T-helper 1 cell treated with Interleukin-12 subunit alpha and Interleukin-12 subunit beta and Interleukin-4 antibody, amounts not matched to agents 30 μg/mL and 1 μg/mL, for 36 hours (primary cell): ENCODE measurements at regions not wholly inside any gene's neighbourhood (a gene's known extent, or its start where the extent isn't known, plus 50 kb on each side); places are given as distances from the start of the nearest gene placed in this dataset.

ENCODE experiments used
- H3K27ac Mint-ChIP-seq: one replicate; pipeline ENCODE4 v1.8.0; 2021; ENCODE audit warnings: mild to moderate bottlenecking, mixed read lengths
- H3K27me3 Mint-ChIP-seq: one replicate; pipeline ENCODE4 v1.8.0; 2021; ENCODE audit warnings: low read depth, mixed read lengths
- H3K36me3 Mint-ChIP-seq: one replicate; pipeline ENCODE4 v1.8.0; 2021; ENCODE audit warnings: low read depth, mixed read lengths
- H3K4me1 Mint-ChIP-seq: one replicate; pipeline ENCODE4 v1.8.0; 2021; ENCODE audit warnings: low read depth, mixed read lengths
- H3K4me3 Mint-ChIP-seq: one replicate; pipeline ENCODE4 v1.8.0; 2021; ENCODE audit warnings: mild to moderate bottlenecking, moderate library complexity, mixed read lengths
- H3K9me3 Mint-ChIP-seq: one replicate; pipeline ENCODE4 v1.8.0; 2021; ENCODE audit warnings: mixed read lengths

GRCh38 chr22:48592488-48592887, 1235.2 kb downstream of the BRD1 start:
- no peaks in the 10 kb centered on the region for H3K27me3 Mint-ChIP-seq
- no peaks in the 10 kb centered on the region for H3K36me3 Mint-ChIP-seq
- no peak overlapping the region for H3K4me3 Mint-ChIP-seq

GRCh38 chr22:48592066-48592345, 1235.7 kb downstream of the BRD1 start:
- no peak overlapping the region for H3K27ac Mint-ChIP-seq
- no peak overlapping the region for H3K4me3 Mint-ChIP-seq

More at GRCh38 chr22:48592488-48592887, 1235.2 kb downstream of the BRD1 start:
- Mint-ChIP-seq H3K27ac (no peak overlapping the region), H3K4me1 (no peaks in the 10 kb centered on the region), H3K9me3 (no peaks in the 10 kb centered on the region)

GRCh38 chr22:48591286-48592065, 1236.2 kb downstream of the BRD1 start:
- no peaks in the 10 kb centered on the region for H3K9me3 Mint-ChIP-seq

More at GRCh38 chr22:48592066-48592345, 1235.7 kb downstream of the BRD1 start:
- Mint-ChIP-seq H3K27me3 (no peaks in the 10 kb centered on the region), H3K36me3 (no peaks in the 10 kb centered on the region), H3K9me3 (no peaks in the 10 kb centered on the region), H3K4me1 (no peaks in the 10 kb centered on the region)

GRCh38 chr22:48589901-48590300, 1237.8 kb downstream of the BRD1 start:
- H3K27me3 Mint-ChIP-seq: no peaks in the 10 kb centered on the region
- no peak overlapping the region for H3K4me3 Mint-ChIP-seq
- no peaks in the 10 kb centered on the region for H3K36me3 Mint-ChIP-seq
- H3K9me3 Mint-ChIP-seq: no peaks in the 10 kb centered on the region
- H3K27ac Mint-ChIP-seq: no peak overlapping the region
- H3K4me1 Mint-ChIP-seq: no peaks in the 10 kb centered on the region

More at GRCh38 chr22:48591286-48592065, 1236.2 kb downstream of the BRD1 start:
- no peak overlapping the region for H3K27ac Mint-ChIP-seq
- H3K4me1 Mint-ChIP-seq: no peaks in the 10 kb centered on the region
- no peaks in the 10 kb centered on the region for H3K36me3 Mint-ChIP-seq
- H3K4me3 Mint-ChIP-seq: no peak overlapping the region
- no peaks in the 10 kb centered on the region for H3K27me3 Mint-ChIP-seq

- Mint-ChIP-seq H3K4me3 (no peak overlapping the region), H3K36me3 (no peaks in the 10 kb centered on the region), H3K9me3 (no peaks in the 10 kb centered on the region), H3K27ac (no peak overlapping the region), H3K27me3 (no peaks in the 10 kb centered on the region), H3K4me1 (no peaks in the 10 kb centered on the region)
Measured at GRCh38 chr22:48588878-48589450, 1238.7 kb downstream of the BRD1 start.

- no peaks in the 10 kb centered on the region for H3K4me1 Mint-ChIP-seq
Measured at GRCh38 chr22:48588151-48588877, 1239.4 kb downstream of the BRD1 start.

GRCh38 chr22:48587236-48587865, 1240.3 kb downstream of the BRD1 start:
- no peaks in the 10 kb centered on the region for H3K27me3 Mint-ChIP-seq
- no peaks in the 10 kb centered on the region for H3K36me3 Mint-ChIP-seq
- no peaks in the 10 kb centered on the region for H3K4me1 Mint-ChIP-seq
- no peak overlapping the region for H3K27ac Mint-ChIP-seq
- no peaks in the 10 kb centered on the region for H3K9me3 Mint-ChIP-seq
- no peak overlapping the region for H3K4me3 Mint-ChIP-seq

More at GRCh38 chr22:48588151-48588877, 1239.4 kb downstream of the BRD1 start:
- no peaks in the 10 kb centered on the region for H3K27me3 Mint-ChIP-seq
- H3K36me3 Mint-ChIP-seq: no peaks in the 10 kb centered on the region
- H3K9me3 Mint-ChIP-seq: no peaks in the 10 kb centered on the region
- no peak overlapping the region for H3K4me3 Mint-ChIP-seq
- H3K27ac Mint-ChIP-seq: no peak overlapping the region

- Mint-ChIP-seq H3K36me3 (no peaks in the 10 kb centered on the region), H3K4me3 (no peak overlapping the region), H3K27me3 (no peaks in the 10 kb centered on the region), H3K27ac (no peak overlapping the region), H3K4me1 (no peaks in the 10 kb centered on the region), H3K9me3 (no peaks in the 10 kb centered on the region)
Measured at GRCh38 chr22:48586799-48587185, 1240.9 kb downstream of the BRD1 start.

- no peaks in the 10 kb centered on the region for H3K27me3 Mint-ChIP-seq
- H3K4me1 Mint-ChIP-seq: no peaks in the 10 kb centered on the region
- H3K9me3 Mint-ChIP-seq: no peaks in the 10 kb centered on the region
- no peak overlapping the region for H3K4me3 Mint-ChIP-seq
- H3K27ac Mint-ChIP-seq: no peak overlapping the region
- no peaks in the 10 kb centered on the region for H3K36me3 Mint-ChIP-seq
Measured at GRCh38 chr22:48585916-48586798, 1241.5 kb downstream of the BRD1 start.

GRCh38 chr22:48584170-48584569, 1243.5 kb downstream of the BRD1 start:
- Mint-ChIP-seq H3K36me3 (no peaks in the 10 kb centered on the region), H3K4me3 (no peak overlapping the region)

GRCh38 chr22:48581796-48582469, 1245.7 kb downstream of the BRD1 start:
- Mint-ChIP-seq H3K36me3 (no peaks in the 10 kb centered on the region), H3K27ac (no peak overlapping the region), H3K27me3 (peaks cover 15% of the 10 kb centered on the region)

More at GRCh38 chr22:48584170-48584569, 1243.5 kb downstream of the BRD1 start:
- no peaks in the 10 kb centered on the region for H3K27me3 Mint-ChIP-seq
- no peak overlapping the region for H3K27ac Mint-ChIP-seq
- H3K4me1 Mint-ChIP-seq: no peaks in the 10 kb centered on the region
- no peaks in the 10 kb centered on the region for H3K9me3 Mint-ChIP-seq

GRCh38 chr22:48581205-48581766, 1246.4 kb downstream of the BRD1 start:
- Mint-ChIP-seq H3K9me3 (no peaks in the 10 kb centered on the region), H3K27ac (no peak overlapping the region), H3K4me3 (no peak overlapping the region)

More at GRCh38 chr22:48581796-48582469, 1245.7 kb downstream of the BRD1 start:
- no peak overlapping the region for H3K4me3 Mint-ChIP-seq
- no peaks in the 10 kb centered on the region for H3K9me3 Mint-ChIP-seq
- H3K4me1 Mint-ChIP-seq: no peaks in the 10 kb centered on the region

GRCh38 chr22:48580481-48580970, 1247.1 kb downstream of the BRD1 start:
- no peaks in the 10 kb centered on the region for H3K4me1 Mint-ChIP-seq
- no peaks in the 10 kb centered on the region for H3K36me3 Mint-ChIP-seq
- no peaks in the 10 kb centered on the region for H3K9me3 Mint-ChIP-seq
- no peak overlapping the region for H3K27ac Mint-ChIP-seq
- H3K27me3 Mint-ChIP-seq: peaks cover 16% of the 10 kb centered on the region
- H3K4me3 Mint-ChIP-seq: no peak overlapping the region

More at GRCh38 chr22:48581205-48581766, 1246.4 kb downstream of the BRD1 start:
- H3K36me3 Mint-ChIP-seq: no peaks in the 10 kb centered on the region
- H3K27me3 Mint-ChIP-seq: peaks cover 16% of the 10 kb centered on the region
- no peaks in the 10 kb centered on the region for H3K4me1 Mint-ChIP-seq
